ENCODE measurements at regions not wholly inside any gene's neighbourhood (a gene's known extent, or its start where the extent isn't known, plus 50 kb on each side); places are given as distances from the start of the nearest gene placed in this dataset.
"Not testable (repeated sequence)": the region's sequence is repeated elsewhere in the genome, so short reads cannot be mapped to it uniquely, and the experiment has no call there.

DNA sequence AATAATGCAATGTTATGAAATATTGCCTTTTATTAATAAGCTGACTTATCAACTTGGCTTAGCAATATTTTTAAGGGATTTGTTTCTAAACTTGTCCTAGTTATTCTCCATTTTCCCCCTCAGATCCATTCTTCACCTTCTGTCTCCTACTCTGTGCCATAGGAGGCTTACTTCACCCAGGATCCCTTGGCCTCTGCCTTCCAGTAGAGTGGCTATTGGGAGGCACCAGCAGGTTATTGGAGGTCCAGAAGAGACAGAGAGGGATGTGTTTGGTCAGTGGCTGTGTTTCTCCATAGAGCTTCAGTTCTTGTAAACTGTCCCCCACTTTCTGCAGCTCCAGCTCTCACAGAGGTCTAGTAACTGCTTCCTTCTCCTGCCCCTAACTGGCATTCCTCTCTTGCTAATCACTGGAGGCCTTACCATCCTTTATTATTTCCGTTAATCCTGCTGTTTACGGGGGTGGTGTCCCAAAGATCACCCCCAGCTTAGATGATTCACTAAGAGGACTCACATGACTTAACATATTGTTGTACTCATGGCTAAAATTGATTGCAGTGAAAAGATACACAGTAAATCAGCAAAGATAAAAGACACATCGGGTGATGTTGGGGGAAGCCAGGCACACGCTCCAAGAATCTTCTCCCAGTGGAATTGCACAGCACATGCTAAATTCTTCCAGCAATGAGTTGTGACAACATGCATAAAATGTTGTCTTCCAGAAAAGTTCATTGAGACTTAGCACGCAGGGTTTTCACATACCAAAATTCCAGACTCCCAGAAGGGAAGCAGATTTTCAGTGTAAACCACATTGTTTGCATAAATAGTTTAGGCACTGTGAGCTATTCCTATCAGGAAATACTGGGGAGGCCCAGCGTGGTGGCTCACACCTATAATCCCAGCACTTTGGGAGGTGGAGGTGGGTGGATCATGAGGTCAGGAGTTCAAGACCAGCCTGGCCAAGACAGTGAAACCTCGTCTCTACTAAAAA lies 67.5 kb downstream of the RPL22L1 start:
- FAIRE-seq (no peak), DNase-seq (ENCODE audit: insufficient read length) (no peak)
- TF ChIP-seq POLR2A (IDR thresholded peaks at IDR 0.05; ENCODE audit: low read depth, low read length) (no peak), POLR2AphosphoS5 (IDR thresholded peaks at IDR 0.05; ENCODE audit: low read depth, low read length) (no peak), TAF1 (IDR thresholded peaks at IDR 0.05; ENCODE audit: borderline replicate concordance, low read depth, low read length) (no peak)

- no peak for TF ChIP-seq POLR2AphosphoS5 (IDR thresholded peaks at IDR 0.05; ENCODE audit: low read depth, low read length)
- TF ChIP-seq TAF1 (IDR thresholded peaks at IDR 0.05; ENCODE audit: borderline replicate concordance, low read depth, low read length): no peak
- TF ChIP-seq POLR2A (IDR thresholded peaks at IDR 0.05; ENCODE audit: low read depth, low read length): no peak
- DNase-seq (ENCODE audit: insufficient read length) (no peak), FAIRE-seq (no peak)
Observed at GRCh38 chr3:170801597-170801996, 68.4 kb downstream of the RPL22L1 start.

- not testable (repeated sequence) for DNase-seq (ENCODE audit: insufficient read length); FAIRE-seq
Observed at GRCh38 chr3:170800275-170800674, 69.7 kb downstream of the RPL22L1 start.

GRCh38 chr3:170799009-170799408 lies 71.0 kb downstream of the RPL22L1 start:
- TF ChIP-seq POLR2AphosphoS5 (IDR thresholded peaks at IDR 0.05; ENCODE audit: low read depth, low read length): no peak
- no peak for TF ChIP-seq TAF1 (IDR thresholded peaks at IDR 0.05; ENCODE audit: borderline replicate concordance, low read depth, low read length)
- no peak for TF ChIP-seq POLR2A (IDR thresholded peaks at IDR 0.05; ENCODE audit: low read depth, low read length)
- DNase-seq (ENCODE audit: insufficient read length) (no peak), FAIRE-seq (no peak)

- TF ChIP-seq POLR2AphosphoS5 (IDR thresholded peaks at IDR 0.05; ENCODE audit: low read depth, low read length): no peak
- TF ChIP-seq TAF1 (IDR thresholded peaks at IDR 0.05; ENCODE audit: borderline replicate concordance, low read depth, low read length): no peak
- no peak for TF ChIP-seq POLR2A (IDR thresholded peaks at IDR 0.05; ENCODE audit: low read depth, low read length)
- no peak for FAIRE-seq
- no peak for DNase-seq (ENCODE audit: insufficient read length)
Observed at GRCh38 chr3:170797685-170798084, 72.3 kb downstream of the RPL22L1 start.

GRCh38 chr3:170792471-170792870 lies 77.5 kb downstream of the RPL22L1 start:
- no peak for FAIRE-seq
- TF ChIP-seq POLR2A (IDR thresholded peaks at IDR 0.05; ENCODE audit: low read depth, low read length) (no peak), TAF1 (IDR thresholded peaks at IDR 0.05; ENCODE audit: borderline replicate concordance, low read depth, low read length) (no peak), POLR2AphosphoS5 (IDR thresholded peaks at IDR 0.05; ENCODE audit: low read depth, low read length) (no peak)

DNA sequence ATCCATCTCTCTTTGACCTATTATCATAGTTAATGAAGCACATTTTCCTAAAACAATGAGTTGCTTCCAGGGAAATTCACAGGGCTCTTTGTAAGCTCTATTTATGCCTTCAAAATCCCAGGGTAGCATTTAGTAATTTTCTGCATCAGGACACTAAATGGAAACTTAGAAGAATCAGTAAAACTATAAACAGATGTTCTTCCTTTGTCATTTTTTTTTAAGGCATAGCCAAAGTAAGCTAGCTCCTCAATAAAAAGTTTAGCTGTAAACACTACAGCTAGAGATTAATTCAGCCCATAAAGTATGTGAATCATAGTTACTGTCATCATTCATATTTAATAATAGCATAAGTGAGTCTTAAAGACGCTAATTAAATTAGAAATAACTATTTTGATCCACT lies 79.3 kb downstream of the RPL22L1 start:
- FAIRE-seq (no peak), DNase-seq (ENCODE audit: insufficient read length) (no peak)
- TF ChIP-seq POLR2A (IDR thresholded peaks at IDR 0.05; ENCODE audit: low read depth, low read length): no peak
- TF ChIP-seq TAF1 (IDR thresholded peaks at IDR 0.05; ENCODE audit: borderline replicate concordance, low read depth, low read length): no peak
- TF ChIP-seq POLR2AphosphoS5 (IDR thresholded peaks at IDR 0.05; ENCODE audit: low read depth, low read length): no peak

More at GRCh38 chr3:170792471-170792870, 77.5 kb downstream of the RPL22L1 start:
- DNase-seq (ENCODE audit: insufficient read length): no peak

GRCh38 chr3:170787464-170787863 lies 82.5 kb downstream of the RPL22L1 start:
- TF ChIP-seq POLR2A (IDR thresholded peaks at IDR 0.05; ENCODE audit: low read depth, low read length): no peak
- no peak for TF ChIP-seq TAF1 (IDR thresholded peaks at IDR 0.05; ENCODE audit: borderline replicate concordance, low read depth, low read length)
- no peak for TF ChIP-seq POLR2AphosphoS5 (IDR thresholded peaks at IDR 0.05; ENCODE audit: low read depth, low read length)
- DNase-seq (ENCODE audit: insufficient read length) (no peak), FAIRE-seq (no peak)

GRCh38 chr3:170785454-170785853 lies 84.5 kb downstream of the RPL22L1 start:
- DNase-seq (ENCODE audit: insufficient read length) (no peak), FAIRE-seq (no peak)
- TF ChIP-seq POLR2AphosphoS5 (IDR thresholded peaks at IDR 0.05; ENCODE audit: low read depth, low read length): no peak
- TF ChIP-seq TAF1 (IDR thresholded peaks at IDR 0.05; ENCODE audit: borderline replicate concordance, low read depth, low read length): no peak
- TF ChIP-seq POLR2A (IDR thresholded peaks at IDR 0.05; ENCODE audit: low read depth, low read length): no peak

GRCh38 chr3:170784406-170784805 lies 85.6 kb downstream of the RPL22L1 start:
- no peak for TF ChIP-seq POLR2A (IDR thresholded peaks at IDR 0.05; ENCODE audit: low read depth, low read length)
- no peak for TF ChIP-seq TAF1 (IDR thresholded peaks at IDR 0.05; ENCODE audit: borderline replicate concordance, low read depth, low read length)
- TF ChIP-seq POLR2AphosphoS5 (IDR thresholded peaks at IDR 0.05; ENCODE audit: low read depth, low read length): no peak
- FAIRE-seq (no peak), DNase-seq (ENCODE audit: insufficient read length) (no peak)

GRCh38 chr3:170780955-170781354 lies 89.0 kb downstream of the RPL22L1 start:
- TF ChIP-seq TAF1 (IDR thresholded peaks at IDR 0.05; ENCODE audit: borderline replicate concordance, low read depth, low read length) (no peak), POLR2AphosphoS5 (IDR thresholded peaks at IDR 0.05; ENCODE audit: low read depth, low read length) (no peak), POLR2A (IDR thresholded peaks at IDR 0.05; ENCODE audit: low read depth, low read length) (no peak)
- FAIRE-seq (no peak), DNase-seq (ENCODE audit: insufficient read length) (no peak)

GRCh38 chr3:170780471-170780870 lies 89.5 kb downstream of the RPL22L1 start:
- DNase-seq (ENCODE audit: insufficient read length): no peak
- FAIRE-seq: no peak
- TF ChIP-seq TAF1 (IDR thresholded peaks at IDR 0.05; ENCODE audit: borderline replicate concordance, low read depth, low read length): no peak
- TF ChIP-seq POLR2A (IDR thresholded peaks at IDR 0.05; ENCODE audit: low read depth, low read length): no peak
- TF ChIP-seq POLR2AphosphoS5 (IDR thresholded peaks at IDR 0.05; ENCODE audit: low read depth, low read length): no peak
